ENCODE measurements at regions not wholly inside any gene's neighbourhood (a gene's known extent, or its start where the extent isn't known, plus 50 kb on each side); places are given as distances from the start of the nearest gene placed in this dataset.

GRCh38 chr4:125400756-125401155, 86.0 kb downstream of the FAT4 start:
- no peak for DNase-seq (ENCODE audit: low read depth in 2 of 2)
- H3K27me3 ChIP-seq (ENCODE audit: control insufficient read depth, insufficient read depth, low read length): no peaks in the 10 kb centered on the region
- H2AFZ ChIP-seq (ENCODE audit: low read length): no peak overlapping the region
- TF ChIP-seq CTCF (conservative IDR thresholded peaks at IDR 0.05 in 1 of 2, IDR thresholded peaks at IDR 0.05 in 1 of 2; ENCODE audit: low read depth in 1 of 2, low read length in 2 of 2): no peak
- TF ChIP-seq EZH2 (IDR thresholded peaks at IDR 0.05; ENCODE audit: low read length, missing control alignments): no peak
- H3K9me3 ChIP-seq (ENCODE audit: control insufficient read depth, insufficient read depth, low read depth, low read length): no peaks in the 10 kb centered on the region
- H4K20me1 ChIP-seq (ENCODE audit: control insufficient read depth, extremely low read depth, insufficient read depth, low read length): no peaks in the 10 kb centered on the region
- H3K36me3 ChIP-seq (ENCODE audit: control insufficient read depth, insufficient read depth, low read length): no peaks in the 10 kb centered on the region
- no peaks in the 10 kb centered on the region for H3K79me2 ChIP-seq (ENCODE audit: control insufficient read depth, insufficient read depth, low read length)
- no peak overlapping the region for H3K27ac ChIP-seq (ENCODE audit: insufficient read depth, low read length)
- H3K4me2 ChIP-seq (ENCODE audit: extremely low read depth, insufficient read depth, low read length): no peak overlapping the region
- H3K9ac ChIP-seq (ENCODE audit: insufficient read depth, low read length): no peak overlapping the region
- H3K4me1 ChIP-seq (ENCODE audit: control insufficient read depth, extremely low read depth, insufficient read depth, low read length): no peaks in the 10 kb centered on the region
- no peak overlapping the region for H3K4me3 ChIP-seq (replicated peaks in 1 of 4; ENCODE audit: control extremely low read depth in 1 of 4, insufficient read depth in 1 of 4, low read depth in 3 of 4, low read length in 4 of 4)

- Histone ChIP-seq H3K36me3 (ENCODE audit: control insufficient read depth, insufficient read depth, low read length) (no peaks in the 10 kb centered on the region), H3K9ac (ENCODE audit: insufficient read depth, low read length) (no peak overlapping the region), H3K9me3 (ENCODE audit: control insufficient read depth, insufficient read depth, low read depth, low read length) (no peaks in the 10 kb centered on the region), H3K27ac (ENCODE audit: insufficient read depth, low read length) (no peak overlapping the region), H3K4me2 (ENCODE audit: extremely low read depth, insufficient read depth, low read length) (no peak overlapping the region), H3K27me3 (ENCODE audit: control insufficient read depth, insufficient read depth, low read length) (no peaks in the 10 kb centered on the region), H3K4me1 (ENCODE audit: control insufficient read depth, extremely low read depth, insufficient read depth, low read length) (no peaks in the 10 kb centered on the region), H3K79me2 (ENCODE audit: control insufficient read depth, insufficient read depth, low read length) (no peaks in the 10 kb centered on the region), H3K4me3 (replicated peaks in 1 of 4; ENCODE audit: control extremely low read depth in 1 of 4, insufficient read depth in 1 of 4, low read depth in 3 of 4, low read length in 4 of 4) (no peak overlapping the region), H2AFZ (ENCODE audit: low read length) (no peak overlapping the region), H4K20me1 (ENCODE audit: control insufficient read depth, extremely low read depth, insufficient read depth, low read length) (no peaks in the 10 kb centered on the region)
- no peak for DNase-seq (ENCODE audit: low read depth in 2 of 2)
- TF ChIP-seq EZH2 (IDR thresholded peaks at IDR 0.05; ENCODE audit: low read length, missing control alignments) (no peak), CTCF (conservative IDR thresholded peaks at IDR 0.05 in 1 of 2, IDR thresholded peaks at IDR 0.05 in 1 of 2; ENCODE audit: low read depth in 1 of 2, low read length in 2 of 2) (no peak)
These were observed 87.0 kb downstream of the FAT4 start for GRCh38 chr4:125401784-125402183.

DNA sequence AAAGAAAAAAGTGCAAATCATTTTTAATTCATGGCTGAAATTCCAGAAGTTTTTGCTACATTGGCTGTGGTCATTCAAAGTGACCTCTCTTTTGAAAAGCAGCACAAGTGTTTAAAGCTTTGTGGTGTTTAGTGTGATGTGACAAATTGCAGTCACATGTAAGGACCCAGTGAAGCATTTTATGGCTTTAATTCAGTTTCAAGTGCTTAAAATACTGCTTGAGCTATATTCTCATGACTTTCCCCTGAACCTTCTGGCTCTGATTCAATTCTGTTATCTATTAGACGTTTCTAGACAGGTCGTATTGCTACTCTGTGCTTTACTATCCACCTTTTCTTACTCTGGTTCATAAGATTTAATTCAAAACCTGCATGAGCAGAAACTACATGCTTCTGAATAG, 105.8 kb downstream of the FAT4 start:
- Histone ChIP-seq H3K4me2 (ENCODE audit: extremely low read depth, insufficient read depth, low read length) (no peak overlapping the region), H3K79me2 (ENCODE audit: control insufficient read depth, insufficient read depth, low read length) (no peaks in the 10 kb centered on the region), H3K36me3 (ENCODE audit: control insufficient read depth, insufficient read depth, low read length) (no peaks in the 10 kb centered on the region), H3K9me3 (ENCODE audit: control insufficient read depth, insufficient read depth, low read depth, low read length) (no peaks in the 10 kb centered on the region), H3K4me1 (ENCODE audit: control insufficient read depth, extremely low read depth, insufficient read depth, low read length) (no peaks in the 10 kb centered on the region), H3K27ac (ENCODE audit: insufficient read depth, low read length) (no peak overlapping the region), H2AFZ (ENCODE audit: low read length) (no peak overlapping the region), H4K20me1 (ENCODE audit: control insufficient read depth, extremely low read depth, insufficient read depth, low read length) (no peaks in the 10 kb centered on the region), H3K27me3 (ENCODE audit: control insufficient read depth, insufficient read depth, low read length) (no peaks in the 10 kb centered on the region), H3K9ac (ENCODE audit: insufficient read depth, low read length) (no peak overlapping the region), H3K4me3 (replicated peaks in 1 of 4; ENCODE audit: control extremely low read depth in 1 of 4, insufficient read depth in 1 of 4, low read depth in 3 of 4, low read length in 4 of 4) (no peak overlapping the region)
- no peak for TF ChIP-seq EZH2 (IDR thresholded peaks at IDR 0.05; ENCODE audit: low read length, missing control alignments)
- TF ChIP-seq CTCF (conservative IDR thresholded peaks at IDR 0.05 in 1 of 2, IDR thresholded peaks at IDR 0.05 in 1 of 2; ENCODE audit: low read depth in 1 of 2, low read length in 2 of 2): no peak
- peak in 1 of 2 donors; percentile 38 for DNase-seq (ENCODE audit: low read depth in 2 of 2)

Measured in fibroblast of lung (primary cell).